NCI-H774 (cell line): ENCODE measurements at regions not wholly inside any gene's neighbourhood (a gene's known extent, or its start where the extent isn't known, plus 50 kb on each side); places are given as distances from the start of the nearest gene placed in this dataset.
"Not testable (repeated sequence)": the region's sequence is repeated elsewhere in the genome, so short reads cannot be mapped to it uniquely, and the experiment has no call there.

Experiments
- DNase-seq: peaks from one replicate; lab custom pipeline; 2025; lab: John Stamatoyannopoulos, UW

DNA sequence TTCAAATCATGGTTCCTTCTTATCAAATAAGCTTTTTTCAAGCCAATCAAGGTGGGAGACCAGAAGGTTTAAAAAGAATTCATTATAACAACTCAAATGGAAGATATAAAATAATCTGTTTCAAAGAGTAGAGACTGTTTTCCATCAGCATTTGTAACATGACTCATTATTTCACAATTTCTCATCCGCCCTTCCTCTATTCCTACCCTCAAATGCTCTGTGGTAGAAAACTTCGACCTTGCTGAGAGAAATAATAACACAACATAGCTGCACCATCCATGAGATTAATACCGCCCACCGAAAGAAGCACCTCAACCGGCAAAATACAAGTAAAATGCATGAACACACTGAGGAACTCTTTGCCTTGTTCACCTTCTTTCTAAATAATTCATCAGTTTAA, 2039.2 kb upstream of the CELF4 start:
- DNase-seq, result no peak

DNA sequence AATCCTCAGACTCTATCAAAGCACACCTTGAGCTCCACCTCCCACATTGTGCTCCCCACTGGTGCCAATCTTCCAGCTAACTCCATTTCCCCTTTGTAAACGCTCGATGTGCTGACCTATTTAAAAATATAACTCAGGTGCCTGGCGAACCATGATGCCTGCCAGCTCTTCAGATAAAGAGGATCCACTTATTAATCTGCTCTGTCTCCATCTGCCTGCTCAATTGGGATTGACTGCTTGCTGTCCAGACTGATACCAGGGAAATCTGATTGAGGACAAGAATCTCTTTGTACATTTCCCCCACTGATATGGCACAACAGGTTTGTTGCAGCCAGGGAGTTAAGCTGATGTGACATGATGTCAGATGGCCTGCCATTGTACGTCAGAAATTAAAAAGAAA, 2036.5 kb upstream of the CELF4 start:
- no peak for DNase-seq

DNA sequence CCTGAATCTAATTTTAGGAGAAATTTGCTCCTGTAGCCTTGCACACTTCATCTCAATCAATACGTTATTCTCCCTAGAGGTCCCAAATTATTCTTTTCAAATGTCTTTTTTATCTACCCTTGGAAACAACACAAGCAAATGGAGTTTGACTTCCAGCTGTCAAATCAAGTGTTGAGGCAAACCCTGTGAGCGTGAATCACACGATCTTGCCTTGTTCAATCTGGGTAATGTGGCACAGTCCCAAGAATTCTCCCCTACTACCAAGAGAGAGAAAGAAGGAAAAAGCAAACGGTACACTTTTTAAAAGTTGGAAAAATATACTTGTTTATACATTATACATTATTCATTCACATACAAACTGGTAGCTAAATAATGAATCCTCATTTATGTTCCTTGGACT, 2035.3 kb upstream of the CELF4 start:
- DNase-seq, result no peak

GRCh38 chr18:39599251-39599650, 2033.7 kb upstream of the CELF4 start:
- no peak for DNase-seq

- DNase-seq, result no peak
Measured at GRCh38 chr18:39596891-39597290, 2031.3 kb upstream of the CELF4 start.

DNA sequence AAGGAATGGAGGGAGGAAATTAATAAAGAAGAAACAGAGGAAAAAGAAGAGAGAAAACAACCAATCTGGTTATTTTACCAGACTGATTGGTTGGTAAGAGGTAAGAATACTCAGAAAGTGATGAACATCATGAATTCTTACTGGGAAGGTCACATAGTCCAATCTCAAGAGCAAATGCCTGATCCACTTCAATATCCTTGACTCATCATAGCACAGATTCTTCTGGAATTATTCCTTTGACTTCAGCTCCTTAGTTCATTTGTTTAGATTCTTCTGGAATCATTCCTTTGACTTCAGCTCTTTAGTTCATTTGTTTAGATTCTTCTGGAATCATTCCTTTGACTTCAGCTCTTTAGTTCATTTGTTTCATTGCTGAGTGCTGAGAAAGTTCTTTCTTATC, 2030.6 kb upstream of the CELF4 start:
- DNase-seq, result no peak

GRCh38 chr18:39594206-39594605, 2028.6 kb upstream of the CELF4 start:
- no peak for DNase-seq

- peak; percentile 52 for DNase-seq
Measured at GRCh38 chr18:39591649-39592048, 2026.1 kb upstream of the CELF4 start.

GRCh38 chr18:39589496-39589895, 2023.9 kb upstream of the CELF4 start:
- DNase-seq, result no peak

DNA sequence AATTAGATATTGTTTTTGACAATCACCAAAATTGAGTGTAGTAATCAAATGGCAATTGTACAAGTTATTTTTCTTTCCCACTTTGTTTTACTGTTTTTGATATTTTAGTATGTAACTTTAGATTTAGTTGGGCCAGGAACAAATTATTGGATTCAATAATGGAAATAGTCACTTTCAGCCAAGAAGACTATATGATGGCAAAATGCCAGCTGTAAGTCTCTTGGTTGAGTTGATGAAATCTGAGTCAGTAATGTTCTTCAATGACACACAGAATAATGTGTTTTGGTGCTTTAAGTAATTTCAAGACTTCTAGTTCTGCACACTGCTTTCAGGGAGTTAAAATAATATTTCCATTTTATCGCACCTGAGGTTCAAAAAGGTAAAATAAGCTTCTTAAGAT, 2022.0 kb upstream of the CELF4 start:
- no peak for DNase-seq

GRCh38 chr18:39586741-39587140, 2021.1 kb upstream of the CELF4 start:
- no peak for DNase-seq

DNA sequence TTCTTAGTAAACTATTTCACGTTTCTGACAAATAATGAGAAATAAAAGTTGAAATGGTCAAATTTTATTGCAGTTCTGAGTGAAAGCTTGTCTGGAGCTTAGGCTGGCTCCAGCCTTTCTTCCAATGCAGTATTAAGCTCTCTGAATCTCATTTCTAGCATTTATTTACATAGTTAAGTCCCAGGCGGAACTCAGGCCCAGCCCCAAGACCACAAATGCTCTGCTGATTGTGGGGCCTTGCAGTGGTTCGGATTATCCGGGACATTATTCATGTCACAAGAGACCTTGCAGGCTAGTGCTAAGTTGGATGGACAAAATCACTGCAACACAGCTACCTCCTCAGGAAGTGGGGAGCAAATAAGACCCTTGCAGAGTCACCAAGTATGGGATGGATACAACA, 2009.3 kb upstream of the CELF4 start:
- DNase-seq, result no peak

GRCh38 chr18:39571511-39571910, 2005.9 kb upstream of the CELF4 start:
- no peak for DNase-seq

- DNase-seq, result not testable (repeated sequence)
Measured at GRCh38 chr18:39565551-39566230, 2000.1 kb upstream of the CELF4 start.

DNA sequence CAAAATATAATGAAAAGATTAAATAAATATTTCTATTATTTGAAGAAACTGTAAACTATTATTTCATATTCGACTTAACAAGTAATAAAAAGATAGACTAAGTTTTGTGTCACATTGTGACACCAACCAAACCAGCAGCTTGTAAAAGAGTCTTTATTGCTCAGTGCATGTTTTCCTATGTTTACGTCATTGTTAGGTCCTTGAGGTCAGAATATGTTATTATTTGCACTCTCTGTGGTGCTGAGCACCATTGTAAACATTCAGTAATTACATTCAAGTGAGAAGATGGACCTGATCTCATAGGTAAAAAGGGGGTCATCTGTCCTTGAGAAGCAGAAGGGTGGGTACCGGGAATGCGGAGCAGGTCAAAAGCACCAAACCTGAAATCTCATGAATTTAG, 1999.1 kb upstream of the CELF4 start:
- peak; percentile 24 for DNase-seq

DNA sequence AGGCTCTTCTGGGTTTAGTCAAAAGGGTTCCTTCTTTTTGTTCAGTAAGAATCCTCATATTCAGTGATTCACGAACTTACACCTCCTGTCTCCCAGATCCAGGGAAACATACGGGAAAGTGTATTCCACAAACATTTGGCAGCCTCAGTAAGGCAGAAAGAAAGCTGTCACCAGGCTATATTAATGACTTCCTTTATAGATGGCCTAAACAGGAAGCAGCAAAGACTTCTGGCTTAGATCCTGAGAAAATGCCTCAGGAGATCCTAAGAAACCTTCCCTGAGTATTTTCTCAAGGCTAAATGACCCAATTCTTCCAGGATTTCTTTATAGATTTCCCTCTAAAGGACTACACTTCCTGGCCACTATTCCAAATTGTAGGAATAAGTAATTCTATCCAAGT, 1995.5 kb upstream of the CELF4 start:
- no peak for DNase-seq

GRCh38 chr18:39558658-39559057, 1993.1 kb upstream of the CELF4 start:
- DNase-seq, result no peak

GRCh38 chr18:39555496-39555895, 1989.9 kb upstream of the CELF4 start:
- no peak for DNase-seq

DNA sequence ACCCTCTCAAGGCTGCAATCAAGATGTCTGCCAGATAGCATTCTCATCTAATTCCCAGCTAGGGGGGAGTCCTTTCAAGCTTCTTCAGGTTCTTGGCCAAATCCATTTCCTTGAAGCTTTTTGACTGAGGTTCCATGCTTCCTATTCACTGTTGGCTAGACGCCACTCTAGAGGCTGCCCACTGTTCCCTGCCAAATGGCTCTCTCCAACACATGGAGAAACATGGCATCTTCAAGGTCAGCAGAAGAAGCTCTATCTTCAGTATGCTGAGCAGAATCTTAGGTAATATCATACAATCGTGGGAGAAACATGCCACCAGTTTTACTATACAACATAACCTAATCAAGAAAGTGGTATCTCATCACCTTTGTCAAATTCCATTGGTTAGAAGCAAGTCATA, 1985.1 kb upstream of the CELF4 start:
- no peak for DNase-seq

GRCh38 chr18:39549144-39549543, 1983.5 kb upstream of the CELF4 start:
- DNase-seq, result no peak

DNA sequence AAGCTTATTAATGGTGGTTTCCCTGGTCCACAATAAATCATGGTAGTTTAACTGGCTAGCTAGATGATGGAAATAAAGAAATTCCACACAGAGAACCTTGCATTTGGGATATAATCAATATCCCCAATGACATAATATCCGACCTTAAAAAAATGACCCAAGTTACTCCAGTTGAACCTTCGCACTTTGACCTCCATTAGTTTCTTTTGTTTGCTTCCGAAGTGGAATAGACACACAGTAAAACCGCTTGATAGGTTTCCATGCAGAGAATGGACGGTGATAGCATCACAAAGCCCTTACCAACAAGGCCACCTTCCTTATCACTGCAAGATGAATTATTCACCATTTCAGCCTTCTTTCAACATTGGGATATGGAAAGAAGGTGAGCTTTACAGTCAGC, 1966.1 kb upstream of the CELF4 start:
- no peak for DNase-seq

DNA sequence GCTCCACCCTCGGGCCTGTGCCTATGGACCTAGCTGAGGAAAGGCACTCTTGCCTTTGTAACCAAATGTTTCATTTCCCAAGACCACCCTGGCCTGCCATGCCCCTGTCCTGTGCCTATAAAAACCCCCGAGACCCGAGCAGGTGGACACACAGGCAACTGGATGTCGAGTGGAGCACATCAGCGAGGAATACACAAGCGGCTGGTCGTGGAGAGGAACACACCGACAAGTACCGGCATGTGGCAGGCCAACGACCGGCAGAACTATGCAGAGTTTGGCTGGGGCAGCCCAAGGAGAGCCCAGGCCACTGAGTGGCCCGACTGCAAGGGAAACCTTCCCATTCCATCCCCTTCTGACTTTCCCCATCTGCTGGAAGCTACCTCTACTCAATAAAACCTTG, 1963.8 kb upstream of the CELF4 start:
- DNase-seq, result no peak

DNA sequence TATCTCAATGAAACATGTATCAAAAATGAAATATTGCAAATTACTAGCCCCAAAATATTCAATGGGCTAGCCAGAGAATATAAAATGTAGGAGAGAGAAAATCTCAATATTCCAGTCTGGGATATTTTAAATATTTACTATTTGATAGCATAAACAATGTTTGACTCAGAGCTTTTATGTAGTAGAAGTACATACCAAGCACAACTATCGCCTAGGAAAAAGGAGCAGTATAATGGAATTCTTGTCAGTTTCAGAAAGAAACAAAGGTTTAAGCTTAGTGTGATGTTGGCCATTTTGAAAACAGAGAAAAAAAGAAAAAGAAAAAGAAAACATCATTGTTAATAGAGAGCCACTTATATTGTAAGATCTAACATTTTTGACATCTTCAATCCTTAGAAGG, 1961.9 kb upstream of the CELF4 start:
- DNase-seq, result no peak

GRCh38 chr18:39524370-39524769, 1958.8 kb upstream of the CELF4 start:
- DNase-seq, result no peak

DNA sequence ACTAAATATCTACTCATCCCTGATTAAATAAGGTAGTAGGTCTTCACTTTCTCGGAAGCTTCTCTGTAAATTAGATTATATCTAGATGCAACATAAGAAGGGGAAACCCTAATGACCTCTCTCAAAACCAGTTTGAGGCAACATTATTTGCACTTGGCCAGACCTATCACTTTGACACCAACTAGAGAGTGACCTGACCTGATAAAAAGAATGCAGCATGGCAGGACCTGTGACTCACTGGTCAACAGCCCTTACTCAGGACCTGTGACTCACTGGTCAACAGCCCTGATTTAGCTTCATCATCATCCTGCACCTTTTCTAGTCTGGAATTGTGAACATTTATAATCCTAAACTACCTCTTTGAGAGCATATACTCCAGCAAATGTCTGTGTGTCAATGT, 1957.7 kb upstream of the CELF4 start:
- DNase-seq, result no peak
